ENCODE measurements at regions not wholly inside any gene's neighbourhood (a gene's known extent, or its start where the extent isn't known, plus 50 kb on each side); places are given as distances from the start of the nearest gene placed in this dataset.

GRCh38 chr21:15679630-15680029 is 50.2 kb upstream of the USP25 start:
- no peak for TF ChIP-seq CTCF (IDR thresholded peaks at IDR 0.05)
- no peak for TF ChIP-seq POLR2A (IDR thresholded peaks at IDR 0.05)
- TF ChIP-seq POLR2AphosphoS5 (IDR thresholded peaks at IDR 0.05), result no peak
- DNase-seq (ENCODE audit: low spot score), result no peak
- Histone ChIP-seq H3K36me3 (no peaks in the 10 kb centered on the region), H3K27me3 (replicated peaks; ENCODE audit: insufficient read depth) (no peaks in the 10 kb centered on the region), H3K9me3 (no peaks in the 10 kb centered on the region), H3K4me1 (replicated peaks) (no peaks in the 10 kb centered on the region), H3K27ac (no peak overlapping the region), H3K4me3 (no peak overlapping the region)
- 91% methylated on average over 8 of the region's 8 CpGs for WGBS
- intact Hi-C loops (cut with DNase I), result no loop called here

Small RNA genes lying in the stretch of these regions (small RNA-seq; reads per million reads assigned to genes)
- gene AF246928.1, result 0 reads per million in 2 donors
- 0 reads per million in 2 donors for gene CYCSP42
- 0 reads per million in 2 donors for gene RNU6-1326P

Data from prostate gland (tissue), 2 donors.